Right kidney (tissue), 1 donor: ENCODE measurements at regions not wholly inside any gene's neighbourhood (a gene's known extent, or its start where the extent isn't known, plus 50 kb on each side); places are given as distances from the start of the nearest gene placed in this dataset.
A peak's percentile ranks its signal among the peaks of the same experiment; 100 is the strongest.

Experiments used
- DNase-seq: peaks from one replicate; pipeline ENCODE4 v3.0.0-alpha.2; 2016

- no peak for DNase-seq
Observed at GRCh38 chr9:120291050-120291449, 288.9 kb downstream of the CDK5RAP2 start.

DNA sequence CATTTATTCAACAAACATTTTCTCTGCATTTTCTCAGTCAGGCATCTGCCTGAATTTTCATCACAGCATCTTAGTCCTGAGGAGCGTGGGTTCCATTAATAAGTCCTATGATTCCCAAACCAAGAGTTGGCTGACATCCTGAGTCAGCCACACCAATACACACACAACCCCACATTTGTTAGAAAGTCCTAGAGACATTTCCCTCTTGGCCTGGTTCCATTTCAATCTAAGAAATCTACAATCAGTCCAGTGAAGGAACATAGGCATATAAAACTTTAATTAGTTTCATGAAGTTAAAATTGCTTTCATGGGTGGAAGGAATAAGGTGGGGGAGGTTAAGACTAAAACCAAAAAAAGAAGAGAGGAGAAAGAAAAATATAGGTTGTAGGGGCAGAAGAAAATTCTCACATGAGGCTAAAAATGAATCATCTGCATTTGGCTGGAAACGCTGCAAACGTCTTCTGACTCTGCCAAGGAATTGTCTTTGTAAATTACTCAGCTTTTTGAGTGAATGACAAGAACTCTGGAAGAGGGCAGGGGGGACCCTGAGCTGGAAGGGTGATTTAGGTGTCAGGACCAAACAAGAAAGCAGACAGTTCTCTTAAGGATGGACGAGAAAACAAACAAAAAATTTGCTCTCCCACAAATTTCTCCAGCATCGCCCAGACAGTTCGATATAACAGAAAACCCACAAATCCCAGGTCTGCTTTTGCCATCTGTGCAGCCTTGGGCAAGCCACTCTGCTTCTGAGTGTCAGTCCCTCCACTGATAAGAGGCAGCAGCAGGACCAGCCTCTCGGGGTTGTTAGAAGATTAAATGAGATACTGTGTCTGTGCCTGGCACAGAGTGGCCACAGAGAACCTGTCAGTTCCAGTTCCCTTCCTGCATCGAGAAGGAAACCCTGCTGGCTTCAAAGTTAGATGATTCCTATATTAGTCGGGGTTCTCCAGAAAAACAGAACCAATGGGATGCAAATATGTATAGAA lies 289.7 kb downstream of the CDK5RAP2 start:
- DNase-seq, result no peak

DNA sequence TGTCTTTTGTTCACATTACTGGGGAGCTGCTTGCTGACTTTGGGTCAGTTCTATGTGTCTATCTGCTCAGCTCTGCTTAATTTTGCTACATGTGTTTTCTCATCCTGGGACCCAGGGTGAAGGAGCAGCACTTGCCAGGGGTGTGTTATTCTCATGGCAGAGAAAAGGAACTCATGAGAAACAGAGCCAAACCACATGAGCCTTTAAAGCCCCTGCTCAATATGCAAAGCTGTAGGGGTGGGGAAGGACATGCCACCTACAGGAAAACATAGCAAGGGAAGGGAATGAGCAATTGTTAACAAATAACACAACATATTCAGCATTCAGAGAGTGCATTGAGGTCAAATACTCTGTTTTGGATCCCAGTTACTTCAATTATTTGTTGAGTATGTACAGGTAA lies 290.9 kb downstream of the CDK5RAP2 start:
- DNase-seq, result no peak

DNA sequence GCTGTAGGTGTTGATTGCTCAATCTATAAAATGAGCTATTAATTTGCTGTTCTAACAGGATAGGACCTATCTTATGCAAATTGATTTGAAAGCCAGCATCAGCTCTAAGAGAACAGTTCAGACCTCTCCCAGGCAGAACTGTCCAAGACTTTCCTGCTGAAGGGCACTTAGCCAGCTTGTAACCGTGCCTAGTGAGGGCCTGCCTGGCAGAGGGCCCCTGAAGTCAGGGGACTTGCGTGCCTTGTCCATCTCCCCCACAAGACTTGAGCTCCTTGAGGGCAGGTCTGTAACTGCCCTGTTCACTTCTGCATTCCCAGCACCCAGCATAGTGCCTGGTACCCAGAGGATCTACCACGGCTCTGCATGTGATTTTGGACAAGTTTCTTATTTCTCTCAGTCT lies 293.4 kb downstream of the CDK5RAP2 start:
- DNase-seq, result no peak

DNA sequence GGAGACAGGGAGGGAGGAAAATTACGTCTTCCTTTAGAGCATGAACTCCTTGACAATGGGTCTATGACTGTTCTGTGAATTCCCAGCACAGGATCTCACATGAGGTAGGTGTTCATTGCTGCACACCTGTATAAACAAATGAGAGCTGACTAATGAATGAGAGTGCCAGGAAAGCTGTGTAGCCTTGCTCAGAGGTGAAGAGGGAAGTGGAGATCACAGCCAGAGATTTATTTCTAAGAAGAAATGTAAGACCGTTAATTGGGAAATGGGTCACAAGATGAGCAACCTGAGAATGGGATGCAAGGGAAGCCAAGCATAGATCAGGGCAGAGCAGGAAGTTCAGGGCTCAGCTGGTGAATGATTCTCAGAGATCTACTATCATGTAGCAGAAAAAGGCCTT lies 295.1 kb downstream of the CDK5RAP2 start:
- DNase-seq, result no peak

DNA sequence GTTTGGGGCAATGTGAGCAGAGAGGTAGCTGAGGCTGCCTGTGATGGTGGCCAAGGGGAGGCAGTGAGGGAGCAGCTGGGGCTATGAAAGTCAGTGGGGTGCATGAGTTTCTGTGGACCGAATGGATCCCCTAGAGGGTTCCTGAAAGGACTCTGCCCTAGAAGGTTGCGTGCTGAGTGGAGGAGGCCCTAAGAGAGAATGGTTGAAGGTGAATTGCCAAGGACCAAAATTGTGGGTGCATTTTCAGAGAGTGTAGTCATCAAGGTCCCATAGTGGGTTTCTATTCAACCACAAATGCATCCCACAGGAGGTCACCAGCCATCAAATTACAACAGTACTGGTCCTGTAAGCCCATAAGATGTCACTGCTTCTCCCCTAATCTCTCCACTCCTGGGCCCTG lies 298.3 kb downstream of the CDK5RAP2 start:
- DNase-seq, result no peak

- DNase-seq, result no peak
Observed at GRCh38 chr9:120267929-120268328, 312.0 kb downstream of the CDK5RAP2 start.

DNA sequence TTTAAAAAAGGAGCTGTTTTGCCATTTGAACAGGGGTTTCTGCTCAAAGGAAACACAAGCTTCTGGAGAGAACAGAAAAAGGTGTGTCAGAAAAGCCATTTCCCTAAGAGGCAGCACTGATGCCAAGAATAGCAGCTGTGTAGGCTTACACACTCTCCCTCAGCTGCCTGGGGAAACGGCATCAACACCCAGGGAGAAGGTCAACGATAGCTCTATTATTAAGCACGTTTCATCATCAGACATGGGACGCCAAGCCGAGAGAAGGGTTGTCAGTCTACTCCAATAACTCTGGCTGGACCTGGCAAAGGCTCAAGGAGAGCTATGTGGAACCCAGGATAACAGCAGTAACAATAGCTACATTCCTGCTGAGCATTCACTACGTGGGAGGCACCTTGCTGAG lies 314.2 kb downstream of the CDK5RAP2 start:
- no peak for DNase-seq

- DNase-seq, result no peak
Observed at GRCh38 chr9:120264528-120264927, 315.4 kb downstream of the CDK5RAP2 start.

DNA sequence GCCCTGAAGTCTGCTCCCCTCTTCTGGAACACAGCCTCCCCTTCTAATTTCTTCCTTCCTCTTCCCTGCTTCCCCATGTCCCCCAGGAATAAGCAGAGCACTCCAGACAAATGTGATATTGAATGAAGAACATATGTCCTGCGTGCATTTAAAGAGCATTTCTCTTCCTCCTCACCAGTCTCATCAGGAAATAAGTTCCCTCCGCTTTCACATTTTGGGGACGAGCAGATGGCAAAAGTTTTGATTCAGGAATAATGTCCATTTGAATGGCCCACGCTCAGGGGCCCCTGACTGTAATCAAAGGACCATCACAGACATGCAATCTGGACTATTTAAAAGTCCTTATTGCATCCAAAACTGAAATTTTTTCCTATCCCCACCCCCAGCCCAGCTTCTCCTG lies 316.1 kb downstream of the CDK5RAP2 start:
- no peak for DNase-seq

DNA sequence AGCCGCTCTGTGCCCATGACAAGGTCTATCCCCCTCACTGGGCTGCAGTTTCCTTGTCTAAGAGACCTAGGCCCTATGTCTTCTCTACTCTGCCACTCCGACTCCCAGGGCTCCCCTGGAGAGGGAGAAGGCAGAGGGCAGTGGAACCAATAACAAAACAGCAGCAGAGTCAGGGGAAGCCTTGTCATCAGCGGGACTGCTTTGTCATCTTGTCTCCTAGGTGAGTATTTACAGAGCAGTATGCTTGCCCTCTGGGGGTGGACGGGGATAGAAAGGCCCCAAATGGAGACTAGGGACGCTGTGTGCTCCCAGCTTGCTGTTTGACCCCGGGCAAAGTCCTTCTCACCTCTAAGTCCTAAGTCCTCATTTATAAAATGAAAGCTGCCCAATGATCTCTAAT lies 318.5 kb downstream of the CDK5RAP2 start:
- DNase-seq, result no peak

DNA sequence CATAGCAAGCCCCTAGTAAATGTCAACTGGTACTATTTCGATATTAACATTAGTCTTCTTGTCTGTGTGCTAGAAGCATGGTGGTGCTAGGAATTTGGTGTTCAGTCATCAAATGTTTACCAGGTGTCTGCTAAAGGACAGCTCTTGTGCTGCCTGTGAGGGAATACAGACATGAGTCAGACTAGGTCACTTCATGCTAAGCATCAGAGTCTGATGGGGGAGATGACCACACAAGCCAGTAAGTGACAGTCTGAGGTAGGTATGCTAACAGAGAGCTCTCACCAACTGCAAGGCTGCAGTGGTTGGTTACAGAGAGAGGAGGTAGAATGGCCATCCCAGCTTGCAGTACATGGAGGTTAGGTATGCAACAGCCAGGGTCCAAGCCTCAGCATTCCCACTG lies 320.9 kb downstream of the CDK5RAP2 start:
- no peak for DNase-seq

DNA sequence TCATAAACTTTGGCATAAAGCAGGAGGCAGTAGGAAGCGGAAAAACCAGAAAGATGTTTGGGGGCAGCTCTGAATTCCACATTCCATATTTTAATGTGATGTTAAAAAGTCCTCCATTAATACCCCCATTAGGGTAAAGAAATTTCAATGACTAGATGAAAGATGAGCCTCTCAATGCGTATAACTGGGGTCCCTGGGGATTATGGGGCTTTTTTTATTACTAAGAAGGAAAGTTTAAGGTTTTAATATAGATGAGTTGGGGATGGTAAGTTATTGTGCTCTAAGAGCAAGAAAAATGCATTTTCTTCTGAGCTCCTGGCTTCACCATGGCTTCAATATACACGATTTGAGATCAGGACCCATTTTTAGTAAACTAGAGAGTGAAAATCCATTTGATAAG lies 321.9 kb downstream of the CDK5RAP2 start:
- no peak for DNase-seq

- DNase-seq, result no peak
Observed at GRCh38 chr9:120257483-120257882, 322.5 kb downstream of the CDK5RAP2 start.

DNA sequence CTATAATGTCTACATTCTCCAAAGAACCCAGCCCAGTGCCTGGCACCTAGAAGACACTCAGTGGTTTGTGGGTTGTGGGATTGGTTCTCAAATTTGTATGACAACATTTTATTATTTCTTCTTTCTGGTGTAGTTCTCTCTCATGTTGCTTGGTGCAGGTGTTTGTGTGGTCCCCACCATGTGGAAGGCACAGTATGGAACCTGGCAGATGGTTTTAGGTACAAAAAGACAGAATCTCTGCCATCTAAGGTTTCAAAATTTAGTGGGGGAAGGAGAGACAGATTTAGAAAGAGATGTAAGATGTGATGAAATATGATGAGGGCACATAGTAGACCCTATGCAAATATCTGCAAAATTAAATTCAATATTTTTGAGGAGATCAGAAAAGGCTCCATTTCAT lies 323.8 kb downstream of the CDK5RAP2 start:
- no peak for DNase-seq

- no peak for DNase-seq
Observed at GRCh38 chr9:120252248-120252647, 327.7 kb downstream of the CDK5RAP2 start.

DNA sequence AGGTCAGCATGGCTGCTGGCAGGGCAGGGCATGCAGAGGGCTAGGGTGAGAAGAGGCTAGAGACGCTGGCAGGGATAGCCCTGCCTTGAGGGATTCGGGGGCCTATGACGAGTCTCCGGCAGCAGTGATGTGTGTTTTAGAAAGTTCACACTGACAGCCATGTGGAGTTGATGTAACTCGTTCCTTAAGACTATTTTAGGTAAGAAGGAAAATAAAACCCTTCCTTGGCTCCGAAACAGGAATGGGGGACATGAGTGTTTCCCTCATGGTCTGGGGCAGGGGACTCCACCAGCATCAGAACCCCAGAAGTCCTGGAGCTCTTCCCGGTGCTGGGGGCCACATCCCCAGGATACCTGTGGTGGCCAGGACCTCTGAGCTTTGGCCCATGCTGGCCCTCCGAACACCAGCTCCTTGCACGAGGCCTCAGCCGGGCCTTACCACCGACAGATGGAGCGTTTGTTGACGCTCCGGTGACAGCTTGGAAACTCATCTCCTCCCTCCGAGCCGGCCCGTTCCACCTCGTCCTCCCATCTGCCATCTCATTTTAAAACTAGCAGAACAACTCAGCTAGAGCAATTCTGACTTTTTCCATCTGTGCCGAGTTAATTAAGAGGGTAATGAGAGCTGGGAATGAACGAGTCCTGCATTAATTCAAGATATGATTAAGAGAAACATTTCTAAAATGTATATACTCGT lies 337.7 kb downstream of the CDK5RAP2 start:
- DNase-seq, result no peak

DNA sequence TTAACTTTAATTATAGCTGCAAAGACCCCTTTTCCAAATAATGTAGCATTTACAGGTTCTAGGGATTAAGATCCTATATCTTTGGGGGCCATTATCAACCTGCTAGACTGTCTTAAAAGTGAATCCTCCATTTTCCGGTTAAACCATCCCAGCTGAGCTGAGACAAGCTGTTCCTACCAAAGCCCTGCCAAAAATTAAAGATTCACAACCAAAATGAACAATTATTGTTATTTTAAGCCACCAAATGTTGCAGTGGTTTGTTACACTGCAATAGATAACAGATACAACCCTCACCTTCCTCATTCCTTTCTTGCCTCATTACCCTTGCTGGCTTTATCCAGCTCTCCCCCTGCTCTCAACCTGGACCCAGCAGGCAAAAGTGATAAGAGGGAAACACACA lies 343.4 kb downstream of the CDK5RAP2 start:
- no peak for DNase-seq

GRCh38 chr9:120235081-120235480 lies 344.9 kb downstream of the CDK5RAP2 start:
- no peak for DNase-seq

DNA sequence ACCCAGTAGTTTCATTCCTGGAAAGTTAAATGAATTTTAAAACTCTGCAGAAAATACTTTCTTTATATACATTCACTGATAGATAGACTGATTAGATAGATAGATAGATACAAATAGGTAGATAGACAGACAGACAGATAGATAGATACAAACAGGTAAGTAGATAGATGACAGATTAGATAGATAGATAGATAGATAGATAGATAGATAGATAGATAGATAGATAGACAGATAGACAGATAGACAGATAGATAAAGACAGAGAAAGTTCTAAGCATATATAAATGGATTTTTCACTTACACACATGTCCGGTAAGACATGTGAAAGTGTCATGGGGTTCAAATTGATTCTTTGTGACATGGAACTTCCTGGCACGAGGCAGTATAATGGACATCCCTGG lies 349.7 kb downstream of the CDK5RAP2 start:
- DNase-seq, result no peak

DNA sequence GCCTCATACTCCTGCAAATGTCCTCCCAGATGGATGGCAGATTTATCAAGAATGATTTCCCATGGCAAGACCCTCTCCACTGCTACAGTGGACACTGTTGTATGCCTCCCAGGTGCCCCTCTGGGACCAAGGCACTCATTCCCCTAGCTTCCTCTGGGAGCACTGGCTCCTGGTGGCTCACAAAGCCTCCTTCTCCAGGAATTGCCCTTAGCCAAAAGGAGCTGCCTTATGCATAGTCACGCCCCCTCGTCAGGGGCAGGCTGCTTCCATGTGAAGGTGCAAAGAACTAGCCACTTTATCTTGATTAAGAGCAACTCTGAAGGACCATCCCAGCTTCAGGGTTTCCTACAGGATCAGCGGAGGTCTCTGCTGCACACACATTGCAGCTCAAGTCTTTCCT lies 358.1 kb downstream of the CDK5RAP2 start:
- no peak for DNase-seq

GRCh38 chr9:120214332-120214731 lies 365.6 kb downstream of the CDK5RAP2 start:
- DNase-seq, result peak; percentile 20

DNA sequence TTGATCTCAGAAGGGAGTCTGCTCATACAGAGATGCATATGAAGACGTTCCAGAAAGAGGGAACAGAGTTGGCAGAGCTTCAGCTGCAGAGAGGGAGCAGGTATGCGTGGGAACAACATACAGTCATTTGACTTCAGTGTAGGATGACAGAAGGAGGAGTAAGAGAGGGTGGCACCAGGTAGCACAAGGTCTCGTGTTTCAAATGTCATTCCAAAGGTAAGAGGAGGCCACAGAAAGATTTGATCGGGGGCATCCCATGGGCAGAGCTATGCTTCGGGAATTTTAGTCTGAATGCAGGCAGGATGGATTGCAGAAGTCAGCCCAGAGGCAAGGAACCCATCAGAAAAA lies 367.1 kb downstream of the CDK5RAP2 start:
- no peak for DNase-seq
